Activated CD4-positive, CD25-positive, alpha-beta regulatory T cell treated with anti-CD3 and anti-CD28 coated beads, Interleukin-2, amount 50 U/mL, for 16 hours (primary cell): ENCODE measurements at regions not wholly inside any gene's neighbourhood (a gene's known extent, or its start where the extent isn't known, plus 50 kb on each side); places are given as distances from the start of the nearest gene placed in this dataset.
"Not testable (repeated sequence)": the region's sequence is repeated elsewhere in the genome, so short reads cannot be mapped to it uniquely, and the experiment has no call there.

Experiments used
- DNase-seq: peaks from one replicate; pipeline ENCODE4 v3.0.0-alpha.2; 2020; ENCODE audit warnings: low read depth, low spot score

- DNase-seq = no peak
Observed at GRCh38 chr5:7274203-7274602, 121.7 kb upstream of the ADCY2 start.

- not testable (repeated sequence) for DNase-seq
Observed at GRCh38 chr5:7289634-7290033, 106.3 kb upstream of the ADCY2 start.

- DNase-seq = not testable (repeated sequence)
Observed at GRCh38 chr5:7297821-7298220, 98.1 kb upstream of the ADCY2 start.

GRCh38 chr5:7299731-7300130 is 96.2 kb upstream of the ADCY2 start:
- DNase-seq = not testable (repeated sequence)

GRCh38 chr5:7305000-7305674 is 90.8 kb upstream of the ADCY2 start:
- not testable (repeated sequence) for DNase-seq

GRCh38 chr5:7306556-7306955 is 89.4 kb upstream of the ADCY2 start:
- DNase-seq = not testable (repeated sequence)

GRCh38 chr5:7307709-7308108 is 88.2 kb upstream of the ADCY2 start:
- not testable (repeated sequence) for DNase-seq

GRCh38 chr5:7309715-7310114 is 86.2 kb upstream of the ADCY2 start:
- DNase-seq = not testable (repeated sequence)

GRCh38 chr5:7310656-7311055 is 85.3 kb upstream of the ADCY2 start:
- not testable (repeated sequence) for DNase-seq

- DNase-seq = no peak
Observed at GRCh38 chr5:7315118-7315517, 80.8 kb upstream of the ADCY2 start.

- no peak for DNase-seq
Observed at GRCh38 chr5:7317751-7318150, 78.2 kb upstream of the ADCY2 start.

- DNase-seq = no peak
Observed at GRCh38 chr5:7320701-7321301, 75.1 kb upstream of the ADCY2 start.

GRCh38 chr5:7321724-7322123 is 74.2 kb upstream of the ADCY2 start:
- no peak for DNase-seq

GRCh38 chr5:7324919-7325318 is 71.0 kb upstream of the ADCY2 start:
- DNase-seq = no peak

- DNase-seq = no peak
Observed at GRCh38 chr5:7325975-7326913, 69.7 kb upstream of the ADCY2 start.

GRCh38 chr5:7329141-7329540 is 66.8 kb upstream of the ADCY2 start:
- DNase-seq = no peak

- DNase-seq = no peak
Observed at GRCh38 chr5:7329712-7330111, 66.2 kb upstream of the ADCY2 start.

GRCh38 chr5:7330256-7330655 is 65.7 kb upstream of the ADCY2 start:
- DNase-seq = no peak

GRCh38 chr5:7331131-7331530 is 64.8 kb upstream of the ADCY2 start:
- no peak for DNase-seq
